ENCODE measurements at regions not wholly inside any gene's neighbourhood (a gene's known extent, or its start where the extent isn't known, plus 50 kb on each side); places are given as distances from the start of the nearest gene placed in this dataset.

DNA sequence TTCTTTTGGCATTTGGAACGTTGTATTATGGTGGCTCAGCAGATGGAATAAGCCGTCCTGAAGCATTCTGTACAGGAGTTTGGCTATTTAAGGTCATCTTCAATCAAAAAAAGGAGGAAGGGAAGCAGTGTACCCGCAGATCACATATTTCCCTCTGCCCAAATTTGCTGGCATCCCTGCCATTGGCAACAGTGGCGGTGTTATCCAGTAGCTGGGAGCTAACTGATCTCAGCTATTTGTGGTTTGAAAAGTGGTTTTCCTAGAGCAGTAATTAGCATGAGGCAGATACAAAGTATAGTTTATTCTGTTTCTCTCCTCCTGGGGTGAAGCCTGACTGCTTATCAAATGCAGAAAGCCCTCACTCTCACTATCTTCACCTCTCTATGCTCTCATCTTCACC, 576.8 kb downstream of the QKI start:
- Histone ChIP-seq H3K18ac (ENCODE audit: low read depth, low read length) (no peak overlapping the region), H2BK5ac (ENCODE audit: low read depth, low read length, poor library complexity, severe bottlenecking) (no peak overlapping the region), H3K4me1 (ENCODE audit: control insufficient read depth, insufficient read depth, low read length) (peaks cover under 1% of the 10 kb centered on the region; the same call in 1 of the 2 replicates), H2AFZ (replicated peaks; ENCODE audit: low read length, poor library complexity) (no peak overlapping the region), H3K4me2 (ENCODE audit: low read depth, low read length) (no peak overlapping the region), H4K8ac (ENCODE audit: low read depth in 2 of 2, low read length in 2 of 2) (no peak overlapping the region), H3K9me1 (ENCODE audit: insufficient read depth, low read length) (no peaks in the 10 kb centered on the region), H3K23ac (ENCODE audit: low read depth, low read length) (no peak overlapping the region), H3K36me3 (ENCODE audit: control insufficient read depth, insufficient read depth, low read length) (no peaks in the 10 kb centered on the region), H4K20me1 (ENCODE audit: insufficient read depth, low read length) (no peaks in the 10 kb centered on the region), H3K9me3 (ENCODE audit: control insufficient read depth, insufficient read depth, low read length) (peaks cover 3% of the 10 kb centered on the region), H3K56ac (ENCODE audit: extremely low read depth, insufficient read depth, low read length) (no peak overlapping the region), H4K91ac (ENCODE audit: insufficient read depth, low read depth, low read length) (no peak overlapping the region), H2BK120ac (ENCODE audit: low read depth, low read length) (no peak overlapping the region), H3K27me3 (ENCODE audit: control insufficient read depth, insufficient read depth, low read length) (no peaks in the 10 kb centered on the region), H3K14ac (replicated peaks; ENCODE audit: low read depth, low read length) (no peak overlapping the region), H3K79me1 (ENCODE audit: low read depth in 1 of 2, low read length in 2 of 2) (no peaks in the 10 kb centered on the region), H4K5ac (ENCODE audit: low read depth, low read length) (no peak overlapping the region), H2AK9ac (replicated peaks; ENCODE audit: low read depth, low read length, poor library complexity) (no peak overlapping the region), H3K4me3 (ENCODE audit: insufficient read depth, low read depth, low read length) (no peak overlapping the region), H2AK5ac (ENCODE audit: low read depth, low read length) (no peak overlapping the region), H2BK20ac (ENCODE audit: low read depth, low read length) (no peak overlapping the region), H3K9ac (ENCODE audit: low read depth, low read length) (no peak overlapping the region), H3K4ac (ENCODE audit: low read depth, low read length) (no peak overlapping the region), H3K27ac (ENCODE audit: insufficient read depth, low read length) (no peak overlapping the region), H2BK15ac (ENCODE audit: low read depth, low read length) (no peak overlapping the region)
- ATAC-seq (ENCODE audit: low read depth): no peak
- dilution Hi-C loops (cut with HindIII; ENCODE audit: low sequenced_read_pairs, unreplicated experiment): no loop called here
- WGBS, 2 experiments (ENCODE audit: extremely low coverage in 2 of 2, insufficient read length in 1 of 2): no CpG with 5 or more reads among the region's 4 CpGs
- BruUV-seq (replicated peaks): no TSS peak
- intact Hi-C loops (cut with micrococcal nuclease): no loop called here
- CTCF ChIA-PET: no interaction called here
- TF ChIP-seq SMC3 (IDR thresholded peaks at IDR 0.05; ENCODE audit: low read depth, low read length): no peak
- no peak for TF ChIP-seq CHD1 (IDR thresholded peaks at IDR 0.05; ENCODE audit: low read depth, low read length)
- no peak for TF ChIP-seq RCOR1 (IDR thresholded peaks at IDR 0.05; ENCODE audit: insufficient replicate concordance, low read length)
- no peak for TF ChIP-seq RAD21 (IDR thresholded peaks at IDR 0.05; ENCODE audit: low read length)
- TF ChIP-seq, protein P1, sequence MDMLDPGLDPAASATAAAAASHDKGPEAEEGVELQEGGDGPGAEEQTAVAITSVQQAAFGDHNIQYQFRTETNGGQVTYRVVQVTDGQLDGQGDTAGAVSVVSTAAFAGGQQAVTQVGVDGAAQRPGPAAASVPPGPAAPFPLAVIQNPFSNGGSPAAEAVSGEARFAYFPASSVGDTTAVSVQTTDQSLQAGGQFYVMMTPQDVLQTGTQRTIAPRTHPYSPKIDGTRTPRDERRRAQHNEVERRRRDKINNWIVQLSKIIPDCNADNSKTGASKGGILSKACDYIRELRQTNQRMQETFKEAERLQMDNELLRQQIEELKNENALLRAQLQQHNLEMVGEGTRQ (IDR thresholded peaks at IDR 0.05; ENCODE audit: low read depth, low read length): no peak
- TF ChIP-seq, protein P2, sequence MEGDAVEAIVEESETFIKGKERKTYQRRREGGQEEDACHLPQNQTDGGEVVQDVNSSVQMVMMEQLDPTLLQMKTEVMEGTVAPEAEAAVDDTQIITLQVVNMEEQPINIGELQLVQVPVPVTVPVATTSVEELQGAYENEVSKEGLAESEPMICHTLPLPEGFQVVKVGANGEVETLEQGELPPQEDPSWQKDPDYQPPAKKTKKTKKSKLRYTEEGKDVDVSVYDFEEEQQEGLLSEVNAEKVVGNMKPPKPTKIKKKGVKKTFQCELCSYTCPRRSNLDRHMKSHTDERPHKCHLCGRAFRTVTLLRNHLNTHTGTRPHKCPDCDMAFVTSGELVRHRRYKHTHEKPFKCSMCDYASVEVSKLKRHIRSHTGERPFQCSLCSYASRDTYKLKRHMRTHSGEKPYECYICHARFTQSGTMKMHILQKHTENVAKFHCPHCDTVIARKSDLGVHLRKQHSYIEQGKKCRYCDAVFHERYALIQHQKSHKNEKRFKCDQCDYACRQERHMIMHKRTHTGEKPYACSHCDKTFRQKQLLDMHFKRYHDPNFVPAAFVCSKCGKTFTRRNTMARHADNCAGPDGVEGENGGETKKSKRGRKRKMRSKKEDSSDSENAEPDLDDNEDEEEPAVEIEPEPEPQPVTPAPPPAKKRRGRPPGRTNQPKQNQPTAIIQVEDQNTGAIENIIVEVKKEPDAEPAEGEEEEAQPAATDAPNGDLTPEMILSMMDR (conservative IDR thresholded peaks at IDR 0.05; ENCODE audit: low read depth, low read length): no peak
- no peak for TF ChIP-seq MAZ (IDR thresholded peaks at IDR 0.05; ENCODE audit: borderline replicate concordance, low read depth, low read length)
- TF ChIP-seq MAFK (IDR thresholded peaks at IDR 0.05; ENCODE audit: low read depth, low read length): no peak
- TF ChIP-seq CEBPB (IDR thresholded peaks at IDR 0.05; ENCODE audit: low read depth, low read length): no peak
- TF ChIP-seq POLR2A (IDR thresholded peaks at IDR 0.05; ENCODE audit: low read depth, low read length): no peak
- no peak for TF ChIP-seq FOS (IDR thresholded peaks at IDR 0.05; ENCODE audit: low read depth, low read length)
- TF ChIP-seq, protein P3, sequence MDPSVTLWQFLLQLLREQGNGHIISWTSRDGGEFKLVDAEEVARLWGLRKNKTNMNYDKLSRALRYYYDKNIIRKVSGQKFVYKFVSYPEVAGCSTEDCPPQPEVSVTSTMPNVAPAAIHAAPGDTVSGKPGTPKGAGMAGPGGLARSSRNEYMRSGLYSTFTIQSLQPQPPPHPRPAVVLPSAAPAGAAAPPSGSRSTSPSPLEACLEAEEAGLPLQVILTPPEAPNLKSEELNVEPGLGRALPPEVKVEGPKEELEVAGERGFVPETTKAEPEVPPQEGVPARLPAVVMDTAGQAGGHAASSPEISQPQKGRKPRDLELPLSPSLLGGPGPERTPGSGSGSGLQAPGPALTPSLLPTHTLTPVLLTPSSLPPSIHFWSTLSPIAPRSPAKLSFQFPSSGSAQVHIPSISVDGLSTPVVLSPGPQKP (IDR thresholded peaks at IDR 0.05; ENCODE audit: borderline replicate concordance, low read depth, low read length): no peak
- TF ChIP-seq NFE2L2 (IDR thresholded peaks at IDR 0.05; ENCODE audit: low read depth, low read length): no peak
- TF ChIP-seq BHLHE40 (IDR thresholded peaks at IDR 0.05; ENCODE audit: low read depth, low read length): no peak
- no peak for TF ChIP-seq RFX5 (IDR thresholded peaks at IDR 0.05; ENCODE audit: low read depth, low read length)
- TF ChIP-seq MXI1 (IDR thresholded peaks at IDR 0.05; ENCODE audit: borderline replicate concordance, low read depth, low read length): no peak
- in situ Hi-C loops (cut with MboI; ENCODE audit: low sequenced_read_pairs): no loop called here
- POLR2A ChIA-PET (ENCODE audit: unreplicated experiment): no interaction called here
- DNase-seq: no peak

Measured in IMR-90 (cell line).